CD14-positive monocyte (primary cell): ENCODE measurements at regions not wholly inside any gene's neighbourhood (a gene's known extent, or its start where the extent isn't known, plus 50 kb on each side); places are given as distances from the start of the nearest gene placed in this dataset.

Source experiments
- DNase-seq, 3 donors: peaks; one replicate each; pipeline ENCODE4 v3.0.0-alpha.2; 2011 to 2022
- H2AFZ ChIP-seq: 2 replicates; pipeline ENCODE4 v1.6.0; 2012; ENCODE audit warnings: mild to moderate bottlenecking, low read depth, low read length, inconsistent platforms; ENCODE audit not compliant: insufficient read depth, poor library complexity, severe bottlenecking
- H3K27ac ChIP-seq, 2 donors: 1 replicate in 1 of 2; 2 replicates in 1 of 2; pipeline ENCODE4 v1.5.1; 2012 to 2013; ENCODE audit warnings: low read length in 2 of 2, control low read depth in 1 of 2, inconsistent platforms in 1 of 2, low read depth in 1 of 2, mild to moderate bottlenecking in 1 of 2
- H3K27me3 ChIP-seq, 2 donors: one replicate each; pipeline versions ENCODE4 v1.6.0 to v1.6.1; 2011 to 2013; ENCODE audit warnings: low read length in 2 of 2; ENCODE audit not compliant: control insufficient read depth in 2 of 2, insufficient read depth in 2 of 2
- H3K36me3 ChIP-seq, 2 donors: replicated peaks in 1 of 2; 1 replicate in 1 of 2; 2 replicates in 1 of 2; pipeline versions ENCODE4 v1.5.1 to v1.6.1; 2012 to 2013; ENCODE audit warnings: low read length in 2 of 2, control low read depth in 1 of 2, inconsistent platforms in 1 of 2, mild to moderate bottlenecking in 1 of 2; ENCODE audit not compliant: insufficient read depth in 2 of 2, control insufficient read depth in 1 of 2
- H3K4me1 ChIP-seq, 2 donors: 1 replicate in 1 of 2; 2 replicates in 1 of 2; pipeline versions ENCODE4 v1.5.1 to v1.6.1; 2012 to 2013; ENCODE audit warnings: low read length in 2 of 2, control low read depth in 1 of 2, inconsistent platforms in 1 of 2, mild to moderate bottlenecking in 1 of 2, moderate library complexity in 1 of 2; ENCODE audit not compliant: insufficient read depth in 2 of 2, control insufficient read depth in 1 of 2
- H3K4me2 ChIP-seq: replicated peaks from 2 replicates; pipeline ENCODE3; 2012; ENCODE audit warnings: low read length, moderate library complexity, mild to moderate bottlenecking; ENCODE audit not compliant: poor library complexity, severe bottlenecking; ENCODE audit errors: extremely low read depth
- H3K4me3 ChIP-seq, 3 experiments: fragments of 200-600 bp in 1 of 3; sonication (generic) in 1 of 3; replicated peaks in 1 of 3; 1 replicate in 2 of 3; 2 replicates in 1 of 3; pipeline ENCODE4 v1.5.1; 2011 to 2013; ENCODE audit warnings: low read length in 3 of 3, mild to moderate bottlenecking in 3 of 3, control low read depth in 2 of 3, low read depth in 2 of 3, inconsistent platforms in 1 of 3, moderate library complexity in 1 of 3
- H3K79me2 ChIP-seq: 2 replicates; pipeline ENCODE4 v1.6.0; 2012; ENCODE audit warnings: mild to moderate bottlenecking, control low read depth, inconsistent platforms, low read length, moderate library complexity; ENCODE audit not compliant: insufficient read depth
- H3K9ac ChIP-seq: 2 replicates; pipeline ENCODE4 v1.6.0; 2017; ENCODE audit warnings: low read length, mild to moderate bottlenecking; ENCODE audit not compliant: insufficient read depth, poor library complexity, severe bottlenecking
- H3K9me3 ChIP-seq, 2 donors: replicated peaks in 1 of 2; 1 replicate in 1 of 2; 2 replicates in 1 of 2; pipeline versions ENCODE4 v1.5.1 to v1.6.1; 2012 to 2013; ENCODE audit warnings: low read length in 2 of 2, control low read depth in 1 of 2; ENCODE audit not compliant: control insufficient read depth in 1 of 2, insufficient read depth in 1 of 2
- H4K20me1 ChIP-seq: 2 replicates; pipeline ENCODE4 v1.6.0; 2012; ENCODE audit warnings: mild to moderate bottlenecking, low read length, control low read depth, moderate library complexity; ENCODE audit not compliant: insufficient read depth
- H3K27ac Mint-ChIP-seq, 7 donors: one replicate each; pipeline ENCODE4 v1.8.0; 2020; ENCODE audit warnings: mild to moderate bottlenecking in 7 of 7, mixed read lengths in 7 of 7, moderate library complexity in 6 of 7, inconsistent platforms in 2 of 7
- H3K27me3 Mint-ChIP-seq, 3 donors: one replicate each; pipeline ENCODE4 v1.8.0; 2021 to 2022; ENCODE audit warnings: low read depth in 3 of 3, mild to moderate bottlenecking in 3 of 3, mixed read lengths in 3 of 3, moderate library complexity in 3 of 3, inconsistent platforms in 1 of 3
- H3K36me3 Mint-ChIP-seq, 2 donors: one replicate each; pipeline ENCODE4 v1.8.0; 2020; ENCODE audit warnings: mixed read lengths in 2 of 2, inconsistent platforms in 1 of 2, mild to moderate bottlenecking in 1 of 2
- H3K4me1 Mint-ChIP-seq: one replicate; pipeline ENCODE4 v1.8.0; 2020; ENCODE audit warnings: mild to moderate bottlenecking, mixed read lengths
- H3K4me3 Mint-ChIP-seq, 2 donors: one replicate each; pipeline ENCODE4 v1.8.0; 2020; ENCODE audit warnings: mild to moderate bottlenecking in 2 of 2, mixed read lengths in 2 of 2, moderate library complexity in 1 of 2
- H3K9me3 Mint-ChIP-seq, 7 donors: one replicate each; pipeline ENCODE4 v1.8.0; 2020 to 2022; ENCODE audit warnings: mixed read lengths in 7 of 7, mild to moderate bottlenecking in 6 of 7, moderate library complexity in 6 of 7, inconsistent platforms in 2 of 7
- WGBS: methylation state at CpG from one replicate; pipeline ENCODE4 v1.1.5; 2013; ENCODE audit warnings: missing lambda C conversion rate; ENCODE audit not compliant: insufficient coverage; 5-methylcytosine and 5-hydroxymethylcytosine counted together
- intact Hi-C, 2 donors: fragments of 100-400 bp; cut with micrococcal nuclease; formaldehyde crosslinking; loops; one replicate each; pipeline versions ENCODE4 v1.15.0 to v1.15.1; 2023
- TF ChIP-seq, protein P1 (sequence below): fragments of 200-600 bp; IDR thresholded peaks from one replicate; pipeline ENCODE4 v1.8.0; 2022; ENCODE audit warnings: antibody characterized with exemption, mild to moderate bottlenecking

DNA sequence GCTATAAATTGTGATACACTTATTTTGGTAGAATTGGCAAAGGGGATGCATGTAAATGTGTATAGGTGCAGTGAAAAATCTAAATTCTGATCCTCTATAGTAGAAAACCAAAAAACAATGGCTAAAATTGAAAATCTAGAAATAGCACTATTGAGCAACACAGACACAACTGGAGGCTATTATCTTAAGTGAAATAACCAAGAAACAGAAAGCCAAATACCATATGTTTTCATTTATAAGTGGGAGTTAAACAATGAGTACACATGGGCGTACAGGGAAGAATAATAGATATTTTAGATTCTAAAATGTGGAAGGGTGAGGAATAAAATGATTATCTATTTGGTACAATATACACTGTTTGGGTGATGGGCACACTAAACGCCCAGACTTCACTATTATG is 183.2 kb upstream of the TUSC1 start:
- H3K27ac Mint-ChIP-seq = no peak overlapping the region
- no peak overlapping the region for H3K27ac ChIP-seq
- no peaks in the 10 kb centered on the region for H4K20me1 ChIP-seq
- no peaks in the 10 kb centered on the region for H3K27me3 ChIP-seq
- H3K4me2 ChIP-seq = no peak overlapping the region
- no peaks in the 10 kb centered on the region for H3K36me3 ChIP-seq
- TF ChIP-seq, protein P1, sequence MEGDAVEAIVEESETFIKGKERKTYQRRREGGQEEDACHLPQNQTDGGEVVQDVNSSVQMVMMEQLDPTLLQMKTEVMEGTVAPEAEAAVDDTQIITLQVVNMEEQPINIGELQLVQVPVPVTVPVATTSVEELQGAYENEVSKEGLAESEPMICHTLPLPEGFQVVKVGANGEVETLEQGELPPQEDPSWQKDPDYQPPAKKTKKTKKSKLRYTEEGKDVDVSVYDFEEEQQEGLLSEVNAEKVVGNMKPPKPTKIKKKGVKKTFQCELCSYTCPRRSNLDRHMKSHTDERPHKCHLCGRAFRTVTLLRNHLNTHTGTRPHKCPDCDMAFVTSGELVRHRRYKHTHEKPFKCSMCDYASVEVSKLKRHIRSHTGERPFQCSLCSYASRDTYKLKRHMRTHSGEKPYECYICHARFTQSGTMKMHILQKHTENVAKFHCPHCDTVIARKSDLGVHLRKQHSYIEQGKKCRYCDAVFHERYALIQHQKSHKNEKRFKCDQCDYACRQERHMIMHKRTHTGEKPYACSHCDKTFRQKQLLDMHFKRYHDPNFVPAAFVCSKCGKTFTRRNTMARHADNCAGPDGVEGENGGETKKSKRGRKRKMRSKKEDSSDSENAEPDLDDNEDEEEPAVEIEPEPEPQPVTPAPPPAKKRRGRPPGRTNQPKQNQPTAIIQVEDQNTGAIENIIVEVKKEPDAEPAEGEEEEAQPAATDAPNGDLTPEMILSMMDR = no peak
- no peak overlapping the region for H3K9ac ChIP-seq
- DNase-seq = no peak
- no peak overlapping the region for H2AFZ ChIP-seq
- WGBS = no CpG with 5 or more reads among the region's 2 CpGs
- H3K4me3 ChIP-seq = no peak overlapping the region
- H3K9me3 Mint-ChIP-seq = peaks cover 0 to 8% (median 0%) of the 10 kb centered on the region in 7 donors
- intact Hi-C loops = no loop called here
- no peaks in the 10 kb centered on the region for H3K4me1 ChIP-seq
- H3K79me2 ChIP-seq = no peaks in the 10 kb centered on the region
- H3K9me3 ChIP-seq = no peaks in the 10 kb centered on the region
- H3K4me1 Mint-ChIP-seq = no peaks in the 10 kb centered on the region
- H3K27me3 Mint-ChIP-seq = no peaks in the 10 kb centered on the region
- no peaks in the 10 kb centered on the region for H3K36me3 Mint-ChIP-seq
- H3K4me3 Mint-ChIP-seq = no peak overlapping the region

DNA sequence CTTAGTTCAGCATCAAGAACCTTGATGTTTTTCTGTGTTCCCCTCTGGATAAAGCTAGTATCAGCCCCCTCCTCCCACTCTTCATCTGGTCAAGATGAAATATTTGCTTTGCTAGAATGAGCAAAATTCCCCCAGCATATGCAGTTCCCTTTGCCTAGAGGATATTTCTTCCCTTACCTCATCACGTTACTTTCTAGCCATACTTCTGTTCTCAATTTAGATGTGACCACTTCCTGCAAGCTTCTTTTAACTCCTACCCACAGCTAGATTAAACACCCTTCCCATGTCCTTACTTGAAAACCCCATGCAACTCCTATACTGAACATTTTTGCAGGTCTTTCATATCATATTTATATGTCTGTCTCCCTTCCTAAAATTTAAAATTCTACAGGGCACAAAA is 178.9 kb upstream of the TUSC1 start:
- Histone ChIP-seq H3K36me3 (no peaks in the 10 kb centered on the region), H3K79me2 (no peaks in the 10 kb centered on the region), H3K27ac (no peak overlapping the region), H3K4me1 (no peaks in the 10 kb centered on the region), H3K27me3 (no peaks in the 10 kb centered on the region), H3K9me3 (peaks cover 4 to 7% of the 10 kb centered on the region in 2 donors), H3K9ac (no peak overlapping the region), H2AFZ (no peak overlapping the region), H3K4me2 (no peak overlapping the region), H4K20me1 (no peaks in the 10 kb centered on the region), H3K4me3 (no peak overlapping the region)
- 9% methylated on average over 1 of the region's 1 CpG for WGBS
- Mint-ChIP-seq H3K4me1 (no peaks in the 10 kb centered on the region), H3K4me3 (no peak overlapping the region), H3K9me3 (peaks cover 0 to 11% (median 3%) of the 10 kb centered on the region in 7 donors), H3K27ac (no peak overlapping the region), H3K27me3 (no peaks in the 10 kb centered on the region), H3K36me3 (no peaks in the 10 kb centered on the region)
- intact Hi-C loops = no loop called here
- no peak for DNase-seq
- TF ChIP-seq, protein P1 = no peak
